Adrenal gland (tissue), 9 donors: ENCODE measurements at regions not wholly inside any gene's neighbourhood (a gene's known extent, or its start where the extent isn't known, plus 50 kb on each side); places are given as distances from the start of the nearest gene placed in this dataset.

Experiments
- DNase-seq, 7 donors: peaks; one replicate each; pipeline ENCODE4 v3.0.0-alpha.2; 2019 to 2020
- H3K27ac ChIP-seq, 5 donors: fragments of 200-600 bp; sonication (generic) in 4 of 5; 1 replicate in 3 of 5; 2 replicates in 2 of 5; pipeline versions ENCODE4 v1.5.1 to v1.8.0; 2016 to 2020; ENCODE audit warnings: mild to moderate bottlenecking in 1 of 5
- H3K27me3 ChIP-seq: fragments of 200-600 bp; 2 replicates; pipeline ENCODE4 v1.8.0; 2021
- H3K36me3 ChIP-seq, 2 donors: fragments of 200-600 bp; replicated peaks in 1 of 2; 1 replicate in 1 of 2; 2 replicates in 1 of 2; pipeline versions ENCODE4 v1.5.1 to v1.8.0; 2018 to 2022
- H3K4me1 ChIP-seq, 2 donors: fragments of 200-600 bp; replicated peaks in 1 of 2; 1 replicate in 1 of 2; 2 replicates in 1 of 2; pipeline versions ENCODE4 v1.5.1 to v1.8.0; 2018 to 2021
- H3K4me3 ChIP-seq, 4 donors: fragments of 200-600 bp; sonication (generic) in 3 of 4; one replicate each; pipeline ENCODE4 v1.5.1; 2016 to 2018
- H3K9me3 ChIP-seq, 3 donors: fragments of 200-600 bp; sonication (generic) in 1 of 3; replicated peaks in 1 of 3; 1 replicate in 2 of 3; 2 replicates in 1 of 3; pipeline versions ENCODE4 v1.5.1 to v1.8.0; 2016 to 2021
- CTCF ChIP-seq, 6 experiments: fragments of 450-650 bp in 4 of 6; fragments of 200-600 bp in 2 of 6; sonication (generic) in 1 of 6; IDR thresholded peaks; 1 replicate in 5 of 6; 2 replicates in 1 of 6; pipeline versions ENCODE4 v1.5.1 to v1.8.0; 2016 to 2021; ENCODE audit warnings: antibody characterized with exemption in 6 of 6, mild to moderate bottlenecking in 2 of 6, moderate library complexity in 1 of 6
- POLR2A ChIP-seq, 2 donors: fragments of 450-650 bp; IDR thresholded peaks; one replicate each; pipeline ENCODE4 v1.6.1; 2017; ENCODE audit warnings: antibody characterized with exemption in 2 of 2, mild to moderate bottlenecking in 2 of 2, moderate library complexity in 1 of 2
- WGBS, 4 donors: extraction: QIAGEN DNeasy Blood & Tissue Kit in 2 of 4; methylation state at CpG; one replicate each; pipeline versions ENCODE4 v1.1.5 to v1.1.7; 2013 to 2017; 5-methylcytosine and 5-hydroxymethylcytosine counted together
- intact Hi-C, 2 donors: fragments of 100-400 bp; cut with DNase I; formaldehyde crosslinking; loops; one replicate each; pipeline versions ENCODE4 v1.14.1 to v1.15.0; 2022 to 2023
- donor health status: healthy with polysubstance abuse.
- donor health status: Bipolar disorder and iron deficiency.
- donor health status: DM: yes; HTN: yes; CAD: no.
- donor health status: DM: no; HTN: no; CAD: no.
- donor health status: DM: no; HTN: no; CAD: no.

GRCh38 chr6:115668211-115668610 lies 392.5 kb downstream of the FRK start:
- Histone ChIP-seq H3K9me3 (no peaks in the 10 kb centered on the region), H3K27me3 (no peaks in the 10 kb centered on the region), H3K36me3 (no peaks in the 10 kb centered on the region), H3K4me3 (no peak overlapping the region), H3K27ac (no peak overlapping the region), H3K4me1 (no peaks in the 10 kb centered on the region)
- DNase-seq, result no peak
- TF ChIP-seq CTCF (IDR thresholded peaks at IDR 0.05), result no peak
- TF ChIP-seq POLR2A (IDR thresholded peaks at IDR 0.05), result no peak
- intact Hi-C loops, result no loop called here

- no peak overlapping the region for H3K4me3 ChIP-seq
- 79 to 93% (median 84%) methylated on average over 8 of the region's 8 CpGs for WGBS, 4 donors
Observed at GRCh38 chr6:115667478-115668026, 393.1 kb downstream of the FRK start.

GRCh38 chr6:115666997-115667396 lies 393.7 kb downstream of the FRK start:
- WGBS, 4 donors, result 91 to 100% (median 95%) methylated on average over 2 of the region's 2 CpGs
- no peaks in the 10 kb centered on the region for H3K4me1 ChIP-seq
- no peaks in the 10 kb centered on the region for H3K27me3 ChIP-seq
- no peak overlapping the region for H3K4me3 ChIP-seq
- no peaks in the 10 kb centered on the region for H3K9me3 ChIP-seq
- H3K27ac ChIP-seq, result no peak overlapping the region
- DNase-seq, result no peak
- intact Hi-C loops, result no loop called here
- H3K36me3 ChIP-seq, result no peaks in the 10 kb centered on the region
- TF ChIP-seq CTCF (IDR thresholded peaks at IDR 0.05) (no peak), POLR2A (IDR thresholded peaks at IDR 0.05) (no peak)

More at GRCh38 chr6:115667478-115668026, 393.1 kb downstream of the FRK start:
- no peaks in the 10 kb centered on the region for H3K4me1 ChIP-seq
- intact Hi-C loops, result no loop called here
- no peaks in the 10 kb centered on the region for H3K9me3 ChIP-seq
- H3K27ac ChIP-seq, result no peak overlapping the region
- H3K36me3 ChIP-seq, result no peaks in the 10 kb centered on the region
- H3K27me3 ChIP-seq, result no peaks in the 10 kb centered on the region
- no peak for TF ChIP-seq POLR2A (IDR thresholded peaks at IDR 0.05)
- TF ChIP-seq CTCF (IDR thresholded peaks at IDR 0.05), result no peak
- DNase-seq, result no peak

- intact Hi-C loops, result no loop called here
- no peaks in the 10 kb centered on the region for H3K36me3 ChIP-seq
- no peaks in the 10 kb centered on the region for H3K9me3 ChIP-seq
- no peak overlapping the region for H3K4me3 ChIP-seq
- no peak overlapping the region for H3K27ac ChIP-seq
- no peaks in the 10 kb centered on the region for H3K27me3 ChIP-seq
- DNase-seq, result no peak
- 72 to 81% (median 76%) methylated on average over 3 of the region's 3 CpGs for WGBS, 4 donors
- H3K4me1 ChIP-seq, result no peaks in the 10 kb centered on the region
- TF ChIP-seq CTCF (IDR thresholded peaks at IDR 0.05), result no peak
- no peak for TF ChIP-seq POLR2A (IDR thresholded peaks at IDR 0.05)
Observed at GRCh38 chr6:115665310-115665709, 395.4 kb downstream of the FRK start.
